ENCODE measurements at regions not wholly inside any gene's neighbourhood (a gene's known extent, or its start where the extent isn't known, plus 50 kb on each side); places are given as distances from the start of the nearest gene placed in this dataset.

DNA sequence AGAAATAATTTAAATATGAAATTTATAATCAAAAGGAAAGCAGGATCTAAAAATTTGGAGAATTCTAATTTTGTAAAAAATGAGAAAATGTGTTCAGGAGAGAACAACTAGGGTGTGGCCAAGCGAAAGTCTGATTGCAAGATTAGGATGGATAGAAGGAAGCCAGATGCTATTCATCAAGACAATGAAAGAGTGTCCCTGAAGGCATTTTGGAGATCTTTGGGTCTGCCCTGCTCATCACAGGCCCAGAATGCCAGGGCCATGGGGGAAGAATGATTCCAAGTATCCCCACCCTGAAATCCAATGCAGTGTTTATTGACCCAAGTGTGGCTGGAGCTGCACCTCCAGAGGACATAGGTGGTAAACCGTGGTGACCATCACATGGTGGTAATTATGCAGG lies 724.0 kb upstream of the FZD8 start:
- DNase-seq (ENCODE audit: low spot score): no peak
- no peak overlapping the region for H3K27ac Mint-ChIP-seq (ENCODE audit: unreplicated experiment)
- H3K36me3 Mint-ChIP-seq (ENCODE audit: low read depth): no peaks in the 10 kb centered on the region
- no peaks in the 10 kb centered on the region for H3K4me1 Mint-ChIP-seq (ENCODE audit: low read depth)
- H3K9me3 Mint-ChIP-seq (ENCODE audit: low read depth): peaks cover 2% of the 10 kb centered on the region
- no peak overlapping the region for H3K4me3 Mint-ChIP-seq (ENCODE audit: unreplicated experiment)
- no peaks in the 10 kb centered on the region for H3K27me3 Mint-ChIP-seq (ENCODE audit: low read depth)
- TF ChIP-seq, protein P1, sequence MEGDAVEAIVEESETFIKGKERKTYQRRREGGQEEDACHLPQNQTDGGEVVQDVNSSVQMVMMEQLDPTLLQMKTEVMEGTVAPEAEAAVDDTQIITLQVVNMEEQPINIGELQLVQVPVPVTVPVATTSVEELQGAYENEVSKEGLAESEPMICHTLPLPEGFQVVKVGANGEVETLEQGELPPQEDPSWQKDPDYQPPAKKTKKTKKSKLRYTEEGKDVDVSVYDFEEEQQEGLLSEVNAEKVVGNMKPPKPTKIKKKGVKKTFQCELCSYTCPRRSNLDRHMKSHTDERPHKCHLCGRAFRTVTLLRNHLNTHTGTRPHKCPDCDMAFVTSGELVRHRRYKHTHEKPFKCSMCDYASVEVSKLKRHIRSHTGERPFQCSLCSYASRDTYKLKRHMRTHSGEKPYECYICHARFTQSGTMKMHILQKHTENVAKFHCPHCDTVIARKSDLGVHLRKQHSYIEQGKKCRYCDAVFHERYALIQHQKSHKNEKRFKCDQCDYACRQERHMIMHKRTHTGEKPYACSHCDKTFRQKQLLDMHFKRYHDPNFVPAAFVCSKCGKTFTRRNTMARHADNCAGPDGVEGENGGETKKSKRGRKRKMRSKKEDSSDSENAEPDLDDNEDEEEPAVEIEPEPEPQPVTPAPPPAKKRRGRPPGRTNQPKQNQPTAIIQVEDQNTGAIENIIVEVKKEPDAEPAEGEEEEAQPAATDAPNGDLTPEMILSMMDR (IDR thresholded peaks at IDR 0.05): no peak

DNA sequence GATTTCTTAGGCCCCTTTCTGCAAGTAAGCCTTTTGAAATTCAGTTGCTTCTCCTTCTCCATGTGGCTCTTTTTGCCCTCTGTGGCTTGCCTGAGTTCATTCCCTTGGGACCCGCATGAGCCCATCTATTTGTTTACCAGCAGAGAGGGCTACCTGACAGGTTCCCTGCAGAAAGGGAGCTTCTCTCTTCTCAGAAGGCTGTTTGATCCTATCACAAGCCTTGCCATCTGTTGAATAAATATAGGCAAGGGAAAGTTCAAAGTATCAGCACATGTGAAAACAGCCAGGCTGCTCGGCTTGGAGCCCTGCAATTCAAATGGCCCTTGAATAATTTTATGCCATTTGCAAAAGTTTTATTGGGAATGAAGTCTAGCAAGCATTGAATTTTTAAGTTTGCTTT lies 720.2 kb upstream of the FZD8 start:
- H3K27ac Mint-ChIP-seq (ENCODE audit: unreplicated experiment): no peak overlapping the region
- peaks cover 2% of the 10 kb centered on the region for H3K9me3 Mint-ChIP-seq (ENCODE audit: low read depth)
- H3K36me3 Mint-ChIP-seq (ENCODE audit: low read depth): no peaks in the 10 kb centered on the region
- peaks cover 11% of the 10 kb centered on the region for H3K4me1 Mint-ChIP-seq (ENCODE audit: low read depth)
- no peak overlapping the region for H3K4me3 Mint-ChIP-seq (ENCODE audit: unreplicated experiment)
- no peaks in the 10 kb centered on the region for H3K27me3 Mint-ChIP-seq (ENCODE audit: low read depth)
- TF ChIP-seq, protein P1 (IDR thresholded peaks at IDR 0.05): no peak
- no peak for DNase-seq (ENCODE audit: low spot score)

DNA sequence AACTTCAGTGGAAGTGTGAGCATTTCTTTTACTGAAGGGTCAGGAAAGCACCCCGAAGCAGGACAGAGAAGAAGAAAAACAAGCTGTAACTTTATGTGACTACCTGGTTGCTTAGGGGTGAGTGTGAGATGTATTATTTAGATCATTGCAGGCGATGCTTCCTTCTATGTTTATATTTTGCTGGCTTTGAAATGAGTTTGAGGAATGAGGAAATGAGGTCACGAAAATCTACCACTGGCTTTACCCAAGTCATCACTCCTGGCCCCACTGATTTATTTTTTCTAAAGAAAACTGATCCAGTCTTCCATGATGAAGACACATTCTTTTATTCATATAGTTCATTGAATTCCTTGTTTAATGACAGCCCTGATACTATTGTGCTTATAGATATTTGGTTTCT lies 716.6 kb upstream of the FZD8 start:
- no peak for DNase-seq (ENCODE audit: low spot score)
- no peak overlapping the region for H3K27ac Mint-ChIP-seq (ENCODE audit: unreplicated experiment)
- peaks cover 11% of the 10 kb centered on the region for H3K4me1 Mint-ChIP-seq (ENCODE audit: low read depth)
- H3K4me3 Mint-ChIP-seq (ENCODE audit: unreplicated experiment): no peak overlapping the region
- TF ChIP-seq, protein P1 (IDR thresholded peaks at IDR 0.05): no peak
- H3K9me3 Mint-ChIP-seq (ENCODE audit: low read depth): no peaks in the 10 kb centered on the region
- H3K36me3 Mint-ChIP-seq (ENCODE audit: low read depth): no peaks in the 10 kb centered on the region
- H3K27me3 Mint-ChIP-seq (ENCODE audit: low read depth): no peaks in the 10 kb centered on the region

DNA sequence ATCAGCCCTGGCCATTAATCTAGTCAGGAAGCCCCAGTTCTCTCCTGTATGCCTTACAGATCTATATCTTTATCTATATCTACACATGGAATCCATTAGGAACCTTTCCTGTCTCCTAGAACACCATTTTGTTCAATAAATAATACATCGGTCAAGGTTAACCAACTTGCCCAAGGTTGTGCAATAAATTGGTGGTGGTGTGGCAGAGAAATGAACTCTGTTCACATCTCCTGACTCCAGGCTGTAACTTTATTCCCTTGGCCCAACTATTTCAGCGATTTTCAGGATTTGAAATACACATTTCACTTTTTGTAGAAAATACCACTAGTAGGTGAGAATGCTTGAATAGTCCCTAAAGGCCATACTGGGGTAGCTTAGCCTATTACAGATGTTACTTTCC lies 712.5 kb upstream of the FZD8 start:
- no peak overlapping the region for H3K4me3 Mint-ChIP-seq (ENCODE audit: unreplicated experiment)
- TF ChIP-seq, protein P1 (IDR thresholded peaks at IDR 0.05): no peak
- DNase-seq (ENCODE audit: low spot score): no peak
- H3K27me3 Mint-ChIP-seq (ENCODE audit: low read depth): no peaks in the 10 kb centered on the region
- H3K9me3 Mint-ChIP-seq (ENCODE audit: low read depth): no peaks in the 10 kb centered on the region
- H3K27ac Mint-ChIP-seq (ENCODE audit: unreplicated experiment): no peak overlapping the region
- peaks cover 24% of the 10 kb centered on the region for H3K4me1 Mint-ChIP-seq (ENCODE audit: low read depth)
- no peaks in the 10 kb centered on the region for H3K36me3 Mint-ChIP-seq (ENCODE audit: low read depth)

DNA sequence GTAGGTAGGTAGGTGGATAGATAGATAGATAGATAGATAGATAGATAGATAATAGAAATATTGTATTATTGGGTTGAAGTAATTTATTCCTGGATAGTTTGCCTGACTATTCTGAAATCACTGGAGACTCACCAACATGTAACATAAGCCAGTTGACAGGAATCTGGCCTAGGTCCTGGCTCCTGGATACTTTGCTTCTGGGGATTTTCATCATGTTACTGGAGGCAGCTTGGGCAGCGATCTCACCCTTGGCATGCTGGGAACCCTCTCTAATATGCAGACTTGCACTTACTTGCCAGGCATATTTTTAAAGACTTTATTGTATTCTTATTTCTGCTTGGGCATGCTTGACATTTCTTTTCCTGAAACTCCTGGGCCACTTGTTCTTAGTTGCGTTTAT lies 709.1 kb upstream of the FZD8 start:
- Mint-ChIP-seq H3K27me3 (ENCODE audit: low read depth) (no peaks in the 10 kb centered on the region), H3K4me1 (ENCODE audit: low read depth) (peaks cover 17% of the 10 kb centered on the region), H3K9me3 (ENCODE audit: low read depth) (no peaks in the 10 kb centered on the region), H3K36me3 (ENCODE audit: low read depth) (no peaks in the 10 kb centered on the region), H3K27ac (ENCODE audit: unreplicated experiment) (no peak overlapping the region), H3K4me3 (ENCODE audit: unreplicated experiment) (no peak overlapping the region)
- no peak for DNase-seq (ENCODE audit: low spot score)
- TF ChIP-seq, protein P1 (IDR thresholded peaks at IDR 0.05): no peak

All from chondrocyte (in vitro differentiated cells).